HepG2 (cell line): ENCODE measurements at regions not wholly inside any gene's neighbourhood (a gene's known extent, or its start where the extent isn't known, plus 50 kb on each side); places are given as distances from the start of the nearest gene placed in this dataset.

Experiments
- ATAC-seq: fragments of 200-7000 bp; cut with Tn5 transposase; 3 replicates; pipeline ENCODE4 v1.9.1; 2020; ENCODE audit warnings: mild to moderate bottlenecking, moderate library complexity
- BruUV-seq: library from RNA; stranded (reverse); fragments of 400-500 nt; replicated peaks from 2 replicates; lab custom pipeline; 2021; lab: Mats Ljungman, UMichigan
- CTCF ChIA-PET: fragments of 300-600 bp; formaldehyde crosslinking; extraction: SDS; loops from one replicate; lab custom pipeline; 2021; ENCODE audit warnings: low total read pairs, inconsistent platforms, low intra/inter-chr PET ratio; lab: Yijun Ruan, JAX
- POLR2A ChIA-PET: fragments of 350-600 bp; sonication (Branson Sonifier 250); formaldehyde crosslinking; loops from one replicate; lab custom pipeline; 2020; ENCODE audit warnings: antibody characterized with exemption, inconsistent platforms; lab: Yijun Ruan, JAX
- DNase-seq: peaks from one replicate; pipeline ENCODE4 v3.0.0-alpha.2; 2015; ENCODE audit warnings: low spot score
- FAIRE-seq: peaks from 3 replicates; lab custom pipeline; 2011; peaks lifted over from hg19 to GRCh38; lab: Jason Lieb, UNC
- H2AFZ ChIP-seq: one replicate; pipeline ENCODE4 v1.6.1; 2011; ENCODE audit warnings: low read length, inconsistent platforms
- H3K27ac ChIP-seq: fragments of 300-600 bp; 3 replicates; pipeline ENCODE4 v1.8.0; 2011; ENCODE audit warnings: mixed run types, mild to moderate bottlenecking, mixed read lengths, low read length, inconsistent platforms; ENCODE audit not compliant: insufficient read depth; ENCODE audit errors: extremely low read length
- H3K27me3 ChIP-seq, 2 experiments: fragments of 200-600 bp in 1 of 2; 2 replicates in 1 of 2; 3 replicates in 1 of 2; pipeline versions ENCODE4 v1.6.0 to v1.8.0; 2011; ENCODE audit warnings: low read length in 2 of 2, mild to moderate bottlenecking in 2 of 2, moderate library complexity in 2 of 2, inconsistent platforms in 1 of 2; ENCODE audit not compliant: insufficient read depth in 2 of 2, control insufficient read depth in 1 of 2
- H3K36me3 ChIP-seq, 2 experiments: fragments of 200-600 bp in 1 of 2; replicated peaks in 1 of 2; 2 replicates in 1 of 2; 3 replicates in 1 of 2; pipeline versions ENCODE4 v1.5.1 to v1.8.0; 2011; ENCODE audit warnings: low read length in 2 of 2, inconsistent platforms in 1 of 2; ENCODE audit not compliant: insufficient read depth in 2 of 2, control insufficient read depth in 1 of 2
- H3K4me1 ChIP-seq: 2 replicates; pipeline ENCODE4 v1.5.1; 2012; ENCODE audit warnings: low read length, inconsistent platforms; ENCODE audit not compliant: insufficient read depth
- H3K4me2 ChIP-seq: 2 replicates; pipeline ENCODE4 v1.6.0; 2011; ENCODE audit warnings: low read depth, low read length, inconsistent platforms
- H3K4me3 ChIP-seq, 3 experiments: fragments of 200-600 bp in 1 of 3; sonication (generic), shearing (Covaris generic) in 1 of 3; replicated peaks in 1 of 3; 2 replicates each; pipeline ENCODE4 v1.5.1; 2011 to 2016; ENCODE audit warnings: low read length in 3 of 3, inconsistent platforms in 2 of 3, low read depth in 2 of 3, mild to moderate bottlenecking in 2 of 3, control low read depth in 1 of 3, mixed read lengths in 1 of 3; ENCODE audit not compliant: insufficient read depth in 1 of 3
- H3K79me2 ChIP-seq: one replicate; pipeline ENCODE4 v1.6.1; 2011; ENCODE audit warnings: low read length, inconsistent platforms; ENCODE audit not compliant: insufficient read depth
- H3K9ac ChIP-seq: 2 replicates; pipeline ENCODE4 v1.6.0; 2011; ENCODE audit warnings: mild to moderate bottlenecking, low read depth, low read length, inconsistent platforms; ENCODE audit not compliant: insufficient read depth
- H3K9me3 ChIP-seq: 2 replicates; pipeline ENCODE4 v1.5.1; 2012; ENCODE audit warnings: mild to moderate bottlenecking, low read length
- H4K20me1 ChIP-seq: 2 replicates; pipeline ENCODE4 v1.6.0; 2011; ENCODE audit warnings: inconsistent platforms, mild to moderate bottlenecking, low read length, moderate library complexity; ENCODE audit not compliant: insufficient read depth
- ADNP ChIP-seq: sonication (generic); formaldehyde crosslinking; IDR thresholded peaks from 2 replicates; pipeline ENCODE4 v1.4.0; 2020; ENCODE audit warnings: missing genetic modification reagents
- BHLHE40 ChIP-seq: IDR thresholded peaks from 2 replicates; pipeline ENCODE4 v1.6.1; 2011; ENCODE audit warnings: low read length, improper control_type of control experiment
- CREB1 ChIP-seq, 2 experiments: fragments of 450-650 bp in 1 of 2; IDR thresholded peaks; 2 replicates each; pipeline ENCODE4 v1.6.1; 2016 to 2017; ENCODE audit warnings: control low read depth in 1 of 2, mild to moderate bottlenecking in 1 of 2, missing compliant biosample characterization in 1 of 2, missing genetic modification characterization in 1 of 2
- MXD4 ChIP-seq: IDR thresholded peaks from 2 replicates; pipeline ENCODE4 v1.6.1; 2016; ENCODE audit warnings: mild to moderate bottlenecking, missing biosample characterization, missing genetic modification reagents
- STAT5B ChIP-seq: sonication (generic); formaldehyde crosslinking; IDR thresholded peaks from 2 replicates; pipeline ENCODE4 v1.4.0; 2020; ENCODE audit warnings: missing genetic modification reagents
- ZBTB26 ChIP-seq: IDR thresholded peaks from 2 replicates; pipeline ENCODE4 v1.6.1; 2016; ENCODE audit warnings: missing compliant biosample characterization, missing genetic modification reagents, borderline replicate concordance
- WGBS: methylation state at CpG from one replicate; pipeline ENCODE4 v1.1.6; 2017; ENCODE audit warnings: low lambda C conversion rate; 5-methylcytosine and 5-hydroxymethylcytosine counted together
- in situ Hi-C: cut with HindIII; loops from 2 replicates; pipeline ENCODE4 v1.10.0; 2017; ENCODE audit warnings: low pct_unique_long_range_greater_than_20kb; ENCODE audit not compliant: extremely low pct_ligation_motif_present
- intact Hi-C: fragments of 100-400 bp; cut with micrococcal nuclease; formaldehyde crosslinking; loops from one replicate; pipeline ENCODE4 v1.10.0; 2022; ENCODE audit not compliant: unreplicated experiment

- no peaks in the 10 kb centered on the region for H3K36me3 ChIP-seq
- POLR2A ChIA-PET, result no interaction called here
- ATAC-seq, result no peak
- no peaks in the 10 kb centered on the region for H3K27me3 ChIP-seq
- no peak overlapping the region for H3K27ac ChIP-seq
- H2AFZ ChIP-seq, result no peak overlapping the region
- CTCF ChIA-PET, result no interaction called here
- no peaks in the 10 kb centered on the region for H4K20me1 ChIP-seq
- FAIRE-seq, result no peak
- H3K4me2 ChIP-seq, result no peak overlapping the region
- intact Hi-C loops, result no loop called here
- no TSS peak for BruUV-seq
- H3K4me3 ChIP-seq, result no peak overlapping the region
- H3K4me1 ChIP-seq, result no peaks in the 10 kb centered on the region
- TF ChIP-seq MXD4 (CRISPR knock-in tag) (no peak), BHLHE40 (no peak), ZBTB26 (CRISPR knock-in tag) (no peak), ADNP (no peak), CREB1 (IDR thresholded peaks at IDR 0.05) (peak; percentile 66), CREB1 (CRISPR knock-in tag; IDR thresholded peaks at IDR 0.05) (no peak)
- TF ChIP-seq, all 625 proteins: peak for 1
- Histone ChIP-seq H3K9me3 (peaks cover 18% of the 10 kb centered on the region), H3K9ac (no peak overlapping the region), H3K79me2 (no peaks in the 10 kb centered on the region)
- WGBS, result 46% methylated on average over 3 of the region's 3 CpGs
- no peak for DNase-seq
- in situ Hi-C loops, result no loop called here
These were observed 449.3 kb downstream of the FOXG1 start for GRCh38 chr14:29215853-29216252.

- Histone ChIP-seq H2AFZ (no peak overlapping the region), H3K9me3 (peaks cover 15% of the 10 kb centered on the region), H3K79me2 (no peaks in the 10 kb centered on the region), H3K36me3 (no peaks in the 10 kb centered on the region), H3K27ac (no peak overlapping the region), H3K27me3 (no peaks in the 10 kb centered on the region), H3K4me3 (no peak overlapping the region), H3K4me2 (no peak overlapping the region), H3K9ac (no peak overlapping the region), H3K4me1 (no peaks in the 10 kb centered on the region), H4K20me1 (no peaks in the 10 kb centered on the region)
- WGBS, result 7% methylated on average over 9 of the region's 9 CpGs
- BruUV-seq, result no TSS peak
- no peak for DNase-seq
- TF ChIP-seq STAT5B (CRISPR knock-in tag), result no peak
- no peak for FAIRE-seq
- POLR2A ChIA-PET, result interaction anchor here (1.6 kb wide), 1 partner anchor 188 kb away, joined by 6 read pairs; no protein-coding TSS in a partner anchor
- intact Hi-C loops (no loop called here), in situ Hi-C loops (no loop called here)
- CTCF ChIA-PET, result no interaction called here
- peak; percentile 28; the same call in 1 of the 3 replicates for ATAC-seq
These were observed 450.0 kb downstream of the FOXG1 start for GRCh38 chr14:29216268-29217232.
